Neural progenitor cell (in vitro differentiated cells): ENCODE measurements at regions not wholly inside any gene's neighbourhood (a gene's known extent, or its start where the extent isn't known, plus 50 kb on each side); places are given as distances from the start of the nearest gene placed in this dataset.

Experiments
- DNase-seq: peaks from one replicate; pipeline ENCODE4 v3.0.0-alpha.2; 2016; ENCODE audit warnings: low spot score
- H2AFZ ChIP-seq: fragments of 200-600 bp; sonication (generic); replicated peaks from 2 replicates; pipeline ENCODE4 v1.6.1; 2016; ENCODE audit warnings: antibody characterized with exemption
- H3F3A ChIP-seq: fragments of 200-600 bp; sonication (generic); 2 replicates; pipeline ENCODE4 v1.6.1; 2016; ENCODE audit warnings: antibody characterized with exemption, low read depth
- H3K27ac ChIP-seq: fragments of 200-600 bp; sonication (generic); 2 replicates; pipeline ENCODE4 v1.5.1; 2016; ENCODE audit warnings: mild to moderate bottlenecking
- H3K27me3 ChIP-seq: fragments of 200-600 bp; sonication (generic); 2 replicates; pipeline ENCODE4 v1.6.1; 2016; ENCODE audit warnings: mild to moderate bottlenecking, moderate library complexity
- H3K36me3 ChIP-seq: fragments of 200-600 bp; sonication (generic); 2 replicates; pipeline ENCODE4 v1.5.1; 2016
- H3K4me1 ChIP-seq: fragments of 200-600 bp; sonication (generic); 2 replicates; pipeline ENCODE4 v1.6.1; 2016; ENCODE audit warnings: mixed run types
- H3K4me2 ChIP-seq: fragments of 200-600 bp; sonication (generic); 2 replicates; pipeline ENCODE4 v1.6.1; 2016
- H3K4me3 ChIP-seq: fragments of 200-600 bp; sonication (generic); 2 replicates; pipeline ENCODE4 v1.5.1; 2016
- H3K79me2 ChIP-seq: fragments of 200-600 bp; sonication (generic); 2 replicates; pipeline ENCODE4 v1.6.1; 2016; ENCODE audit warnings: low read depth
- H3K9ac ChIP-seq: fragments of 200-600 bp; sonication (generic); 2 replicates; pipeline ENCODE4 v1.6.1; 2016
- H3K9me3 ChIP-seq: fragments of 200-600 bp; sonication (generic); 2 replicates; pipeline ENCODE4 v1.5.1; 2016; ENCODE audit warnings: low read depth
- H4K20me1 ChIP-seq: fragments of 200-600 bp; sonication (generic); 2 replicates; pipeline ENCODE4 v1.6.1; 2016; ENCODE audit warnings: low read depth
- H3K27ac Mint-ChIP-seq: 3 replicates; pipeline ENCODE4 v1.8.0; 2021; ENCODE audit warnings: mixed read lengths
- H3K27me3 Mint-ChIP-seq: 2 replicates; pipeline ENCODE4 v1.8.0; 2022; ENCODE audit warnings: low read depth, mild to moderate bottlenecking, inconsistent platforms, moderate library complexity, mixed read lengths; ENCODE audit not compliant: insufficient read depth
- H3K36me3 Mint-ChIP-seq: 3 replicates; pipeline ENCODE4 v1.8.0; 2021; ENCODE audit warnings: mixed read lengths
- H3K4me1 Mint-ChIP-seq: 3 replicates; pipeline ENCODE4 v1.8.0; 2021; ENCODE audit warnings: mixed read lengths
- H3K4me3 Mint-ChIP-seq: 3 replicates; pipeline ENCODE4 v1.8.0; 2021; ENCODE audit warnings: mild to moderate bottlenecking, moderate library complexity, mixed read lengths
- H3K9me3 Mint-ChIP-seq: 3 replicates; pipeline ENCODE4 v1.8.0; 2020; ENCODE audit warnings: mixed read lengths
- CTCF ChIP-seq: fragments of 200-600 bp; sonication (generic); IDR thresholded peaks from 2 replicates; pipeline ENCODE4 v1.5.1; 2017; ENCODE audit warnings: antibody characterized with exemption, mild to moderate bottlenecking
- EZH2 ChIP-seq: fragments of 200-600 bp; sonication (generic); IDR thresholded peaks from 2 replicates; pipeline ENCODE4 v1.6.1; 2017; ENCODE audit warnings: antibody characterized with exemption, mild to moderate bottlenecking, moderate library complexity
- EZH2phosphoT487 ChIP-seq: fragments of 200-600 bp; sonication (generic); IDR thresholded peaks from 2 replicates; pipeline ENCODE4 v1.6.1; 2017; ENCODE audit warnings: antibody characterized with exemption

GRCh38 chr20:58162986-58163385 is 65.5 kb downstream of the ANKRD60 start:
- no peaks in the 10 kb centered on the region for H3K36me3 ChIP-seq
- H3K4me3 ChIP-seq: no peak overlapping the region
- no peak overlapping the region for H3K4me3 Mint-ChIP-seq
- no peaks in the 10 kb centered on the region for H3K9me3 ChIP-seq
- H3K27ac ChIP-seq: no peak overlapping the region
- H4K20me1 ChIP-seq: no peaks in the 10 kb centered on the region
- H3K27ac Mint-ChIP-seq: no peak overlapping the region
- H3K4me1 ChIP-seq: no peaks in the 10 kb centered on the region
- DNase-seq: no peak
- no peaks in the 10 kb centered on the region for H3F3A ChIP-seq
- H3K9me3 Mint-ChIP-seq: peaks cover 2% of the 10 kb centered on the region
- no peaks in the 10 kb centered on the region for H3K27me3 ChIP-seq
- H3K27me3 Mint-ChIP-seq: peaks cover 9% of the 10 kb centered on the region
- TF ChIP-seq CTCF (no peak), EZH2phosphoT487 (no peak), EZH2 (no peak)
- no peak overlapping the region for H2AFZ ChIP-seq
- H3K4me2 ChIP-seq: no peak overlapping the region
- H3K36me3 Mint-ChIP-seq: no peaks in the 10 kb centered on the region
- H3K79me2 ChIP-seq: no peaks in the 10 kb centered on the region
- no peak overlapping the region for H3K9ac ChIP-seq
- H3K4me1 Mint-ChIP-seq: peaks cover 16% of the 10 kb centered on the region

- Histone ChIP-seq H4K20me1 (no peaks in the 10 kb centered on the region), H2AFZ (no peak overlapping the region), H3K27ac (no peak overlapping the region), H3K79me2 (no peaks in the 10 kb centered on the region), H3K4me2 (no peak overlapping the region), H3K27me3 (no peaks in the 10 kb centered on the region), H3K4me1 (no peaks in the 10 kb centered on the region), H3K36me3 (no peaks in the 10 kb centered on the region), H3K9me3 (no peaks in the 10 kb centered on the region), H3K9ac (no peak overlapping the region), H3F3A (no peaks in the 10 kb centered on the region), H3K4me3 (no peak overlapping the region)
- no peak overlapping the region for H3K27ac Mint-ChIP-seq
- no peak for DNase-seq
- peaks cover 16% of the 10 kb centered on the region for H3K4me1 Mint-ChIP-seq
- peaks cover 2% of the 10 kb centered on the region for H3K9me3 Mint-ChIP-seq
- no peak overlapping the region for H3K4me3 Mint-ChIP-seq
- no peak for TF ChIP-seq EZH2phosphoT487
- no peak for TF ChIP-seq EZH2
- no peak for TF ChIP-seq CTCF
- H3K36me3 Mint-ChIP-seq: no peaks in the 10 kb centered on the region
- H3K27me3 Mint-ChIP-seq: peaks cover 7% of the 10 kb centered on the region
Measured at GRCh38 chr20:58161192-58161591, 67.3 kb downstream of the ANKRD60 start.

GRCh38 chr20:58160451-58161061 is 67.9 kb downstream of the ANKRD60 start:
- DNase-seq: peak; percentile 23
- peaks cover 2% of the 10 kb centered on the region for H3K9me3 Mint-ChIP-seq
- Histone ChIP-seq H3K79me2 (no peaks in the 10 kb centered on the region), H3K9ac (no peak overlapping the region), H3K36me3 (no peaks in the 10 kb centered on the region), H3K9me3 (no peaks in the 10 kb centered on the region), H3K27me3 (no peaks in the 10 kb centered on the region), H3K27ac (no peak overlapping the region), H2AFZ (peak overlapping the region; percentile 5), H3F3A (no peaks in the 10 kb centered on the region), H3K4me2 (no peak overlapping the region), H4K20me1 (no peaks in the 10 kb centered on the region), H3K4me3 (no peak overlapping the region), H3K4me1 (no peaks in the 10 kb centered on the region)
- peaks cover 8% of the 10 kb centered on the region for H3K27me3 Mint-ChIP-seq
- H3K27ac Mint-ChIP-seq: no peak overlapping the region
- no peaks in the 10 kb centered on the region for H3K36me3 Mint-ChIP-seq
- H3K4me1 Mint-ChIP-seq: peaks cover 16% of the 10 kb centered on the region
- TF ChIP-seq CTCF: no peak
- H3K4me3 Mint-ChIP-seq: no peak overlapping the region
